Mesenchymal stem cell (in vitro differentiated cells and primary cell): ENCODE measurements at regions not wholly inside any gene's neighbourhood (a gene's known extent, or its start where the extent isn't known, plus 50 kb on each side); places are given as distances from the start of the nearest gene placed in this dataset.

Source experiments
- DNase-seq: peaks from one replicate; pipeline ENCODE4 v3.0.0-alpha.2; 2013
- H2AFZ ChIP-seq: one replicate; pipeline ENCODE4 v1.6.1; 2013; ENCODE audit warnings: low read depth, mild to moderate bottlenecking, control low read depth, inconsistent platforms, low read length, moderate library complexity
- H2AK5ac ChIP-seq: 2 replicates; pipeline ENCODE4 v1.6.1; 2013; ENCODE audit warnings: low read length, moderate library complexity, mild to moderate bottlenecking, inconsistent platforms; ENCODE audit not compliant: severe bottlenecking
- H2BK120ac ChIP-seq: one replicate; pipeline ENCODE4 v1.6.1; 2013; ENCODE audit warnings: low read depth, mild to moderate bottlenecking, inconsistent platforms, low read length, moderate library complexity
- H2BK12ac ChIP-seq, 2 experiments: one replicate each; pipeline ENCODE4 v1.6.1; 2013; ENCODE audit warnings: inconsistent platforms in 2 of 2, low read length in 2 of 2, mild to moderate bottlenecking in 2 of 2, moderate library complexity in 2 of 2, control low read depth in 1 of 2
- H2BK15ac ChIP-seq: one replicate; pipeline ENCODE4 v1.6.1; 2013; ENCODE audit warnings: mild to moderate bottlenecking, low read depth, inconsistent platforms; ENCODE audit not compliant: poor library complexity, severe bottlenecking
- H2BK5ac ChIP-seq: 2 replicates; pipeline ENCODE4 v1.6.1; 2013; ENCODE audit warnings: low read depth, mild to moderate bottlenecking, low read length, control low read depth, inconsistent platforms; ENCODE audit not compliant: poor library complexity, severe bottlenecking
- H3K14ac ChIP-seq, 2 experiments: one replicate each; pipeline ENCODE4 v1.6.1; 2013; ENCODE audit warnings: inconsistent platforms in 2 of 2, low read length in 2 of 2, control low read depth in 1 of 2, mild to moderate bottlenecking in 1 of 2, moderate library complexity in 1 of 2
- H3K18ac ChIP-seq, 2 experiments: one replicate each; pipeline ENCODE4 v1.6.1; 2013; ENCODE audit warnings: inconsistent platforms in 2 of 2, low read length in 2 of 2, control low read depth in 1 of 2, low read depth in 1 of 2, mild to moderate bottlenecking in 1 of 2
- H3K23ac ChIP-seq, 2 experiments: one replicate each; pipeline ENCODE4 v1.6.1; 2013; ENCODE audit warnings: inconsistent platforms in 2 of 2, low read length in 2 of 2, mild to moderate bottlenecking in 2 of 2, moderate library complexity in 2 of 2, control low read depth in 1 of 2
- H3K27ac ChIP-seq: 2 replicates; pipeline ENCODE4 v1.5.1; 2013; ENCODE audit warnings: mild to moderate bottlenecking, moderate library complexity, low read length, control low read depth, inconsistent platforms; ENCODE audit not compliant: poor library complexity, severe bottlenecking
- H3K27me3 ChIP-seq, 2 experiments: 2 replicates each; pipeline versions ENCODE4 v1.6.1 to v1.7.0; 2013; ENCODE audit warnings: low read length in 2 of 2, mild to moderate bottlenecking in 2 of 2, moderate library complexity in 2 of 2, control low read depth in 1 of 2, inconsistent platforms in 1 of 2; ENCODE audit not compliant: control insufficient read depth in 1 of 2, insufficient read depth in 1 of 2
- H3K36me3 ChIP-seq, 2 experiments: 2 replicates each; pipeline versions ENCODE4 v1.6.1 to v1.7.0; 2013; ENCODE audit warnings: low read length in 2 of 2, control low read depth in 1 of 2, inconsistent platforms in 1 of 2, low read depth in 1 of 2, mild to moderate bottlenecking in 1 of 2; ENCODE audit not compliant: insufficient read depth in 2 of 2, control insufficient read depth in 1 of 2
- H3K4ac ChIP-seq, 2 experiments: one replicate each; pipeline ENCODE4 v1.6.1; 2013; ENCODE audit warnings: inconsistent platforms in 2 of 2, low read length in 2 of 2, mild to moderate bottlenecking in 2 of 2, moderate library complexity in 2 of 2, control low read depth in 1 of 2, low read depth in 1 of 2
- H3K4me1 ChIP-seq: 2 replicates; pipeline ENCODE4 v1.6.1; 2013; ENCODE audit warnings: low read depth, low read length, control low read depth; ENCODE audit not compliant: control insufficient read depth, insufficient read depth
- H3K4me2 ChIP-seq: 2 replicates; pipeline ENCODE4 v1.6.1; 2013; ENCODE audit warnings: low read length, mild to moderate bottlenecking, inconsistent platforms; ENCODE audit not compliant: poor library complexity, severe bottlenecking
- H3K4me3 ChIP-seq, 2 experiments: 2 replicates each; pipeline versions ENCODE4 v1.5.1 to v1.7.0; 2013; ENCODE audit warnings: low read length in 2 of 2, mild to moderate bottlenecking in 2 of 2, control low read depth in 1 of 2, low read depth in 1 of 2; ENCODE audit not compliant: insufficient read depth in 1 of 2
- H3K79me1 ChIP-seq: replicated peaks from 2 replicates; pipeline ENCODE4 v1.6.1; 2013; ENCODE audit warnings: mild to moderate bottlenecking, control low read depth, low read length, inconsistent platforms; ENCODE audit not compliant: poor library complexity, severe bottlenecking
- H3K9ac ChIP-seq: 2 replicates; pipeline ENCODE4 v1.7.0; 2013; ENCODE audit warnings: mild to moderate bottlenecking, low read length, moderate library complexity
- H3K9me3 ChIP-seq: 2 replicates; pipeline ENCODE4 v1.7.0; 2013; ENCODE audit warnings: mild to moderate bottlenecking, low read length; ENCODE audit not compliant: control insufficient read depth
- H4K8ac ChIP-seq: one replicate; pipeline ENCODE4 v1.6.1; 2013; ENCODE audit warnings: inconsistent platforms, mild to moderate bottlenecking, low read length, moderate library complexity
- H4K91ac ChIP-seq: one replicate; pipeline ENCODE4 v1.6.1; 2013; ENCODE audit warnings: mild to moderate bottlenecking, low read length, inconsistent platforms
- WGBS: methylation state at CpG from one replicate; pipeline ENCODE4 v1.1.7; 2013; ENCODE audit warnings: mixed read lengths; 5-methylcytosine and 5-hydroxymethylcytosine counted together

DNA sequence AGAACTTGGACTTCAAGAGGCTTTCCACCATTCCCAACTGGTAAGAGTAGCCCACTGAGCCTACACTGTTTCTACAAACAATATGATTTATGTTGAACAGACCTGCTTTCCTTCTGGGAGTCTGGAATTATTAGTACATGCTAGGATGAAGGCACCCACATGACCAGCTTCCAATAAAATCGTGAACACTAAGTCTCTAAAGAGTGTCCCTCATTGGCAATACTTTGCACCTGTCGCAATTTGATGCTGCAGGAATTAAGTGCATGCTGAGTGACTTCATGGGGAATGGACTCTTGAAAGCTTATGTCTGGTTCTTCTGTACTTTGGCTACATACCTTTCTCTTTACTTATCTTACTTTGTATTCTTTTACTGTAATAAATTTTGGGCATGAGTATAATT, 305.2 kb upstream of the GHITM start:
- Histone ChIP-seq H3K4me2 (no peak overlapping the region), H3K23ac (no peak overlapping the region), H3K14ac (no peak overlapping the region), H2BK120ac (no peak overlapping the region), H3K27me3 (no peaks in the 10 kb centered on the region), H3K36me3 (no peaks in the 10 kb centered on the region), H2AK5ac (no peak overlapping the region), H2BK15ac (no peak overlapping the region), H2BK12ac (no peak overlapping the region), H3K18ac (no peak overlapping the region), H3K79me1 (no peaks in the 10 kb centered on the region), H4K91ac (no peak overlapping the region), H2BK5ac (no peak overlapping the region), H3K4me3 (no peak overlapping the region), H3K9ac (no peak overlapping the region), H3K9me3 (no peaks in the 10 kb centered on the region), H3K27ac (no peak overlapping the region), H2AFZ (no peak overlapping the region), H3K4ac (no peak overlapping the region), H3K4me1 (no peaks in the 10 kb centered on the region), H4K8ac (no peak overlapping the region)
- no peak for DNase-seq
- no CpG with 5 or more reads among the region's 2 CpGs for WGBS

DNA sequence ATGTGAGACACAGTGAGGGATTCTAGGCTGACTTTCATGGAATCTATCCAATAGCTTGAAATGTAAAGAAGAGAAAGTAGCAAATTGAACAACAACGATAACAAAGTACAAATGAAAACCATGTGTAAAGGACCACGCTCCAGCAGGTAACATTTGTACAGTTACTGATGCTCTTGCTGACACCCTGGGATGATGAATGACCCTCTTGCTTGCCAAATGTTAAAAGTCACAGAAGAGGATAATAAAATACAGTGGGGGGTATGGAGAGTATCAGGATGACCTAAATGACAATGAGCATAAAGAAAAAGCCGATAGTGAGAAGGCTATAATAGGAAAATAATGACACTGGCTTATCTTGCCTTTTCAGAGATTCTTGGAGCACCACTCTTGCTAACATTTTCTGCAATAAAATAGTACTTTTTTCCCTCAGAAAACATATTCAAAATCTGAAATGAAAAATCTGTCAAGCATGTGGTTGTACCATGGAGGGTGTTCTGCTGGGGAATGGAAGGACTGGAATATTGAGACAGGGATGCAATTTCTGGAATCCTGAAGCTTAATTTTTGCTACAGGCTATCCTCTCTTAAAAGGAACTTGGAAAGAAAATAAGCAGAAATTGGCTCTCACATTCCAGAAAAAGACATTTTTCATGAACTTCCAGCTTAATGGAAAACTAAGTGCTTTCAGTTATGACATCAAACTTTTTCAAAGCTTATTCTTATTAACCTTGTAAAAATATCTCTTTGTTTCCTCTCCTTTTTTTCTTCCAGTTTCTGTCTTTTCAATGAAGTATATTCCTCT, 303.2 kb upstream of the GHITM start:
- DNase-seq = no peak
- no peak overlapping the region for H4K91ac ChIP-seq
- no peak overlapping the region for H3K23ac ChIP-seq
- H3K79me1 ChIP-seq = no peaks in the 10 kb centered on the region
- H3K14ac ChIP-seq = no peak overlapping the region
- no peaks in the 10 kb centered on the region for H3K36me3 ChIP-seq
- H3K27ac ChIP-seq = no peak overlapping the region
- H2BK120ac ChIP-seq = no peak overlapping the region
- no peak overlapping the region for H2BK15ac ChIP-seq
- H3K4me2 ChIP-seq = no peak overlapping the region
- H3K4me1 ChIP-seq = no peaks in the 10 kb centered on the region
- no peak overlapping the region for H3K4ac ChIP-seq
- H3K27me3 ChIP-seq = no peaks in the 10 kb centered on the region
- no peak overlapping the region for H2AFZ ChIP-seq
- H3K9me3 ChIP-seq = peaks cover 7% of the 10 kb centered on the region
- H2BK5ac ChIP-seq = no peak overlapping the region
- H3K18ac ChIP-seq = peak overlapping the region in 1 of 2 experiments; percentile 21
- H2AK5ac ChIP-seq = no peak overlapping the region
- no peak overlapping the region for H2BK12ac ChIP-seq
- H4K8ac ChIP-seq = no peak overlapping the region
- H3K4me3 ChIP-seq = no peak overlapping the region
- WGBS = 95% methylated on average over 2 of the region's 3 CpGs
- H3K9ac ChIP-seq = no peak overlapping the region

DNA sequence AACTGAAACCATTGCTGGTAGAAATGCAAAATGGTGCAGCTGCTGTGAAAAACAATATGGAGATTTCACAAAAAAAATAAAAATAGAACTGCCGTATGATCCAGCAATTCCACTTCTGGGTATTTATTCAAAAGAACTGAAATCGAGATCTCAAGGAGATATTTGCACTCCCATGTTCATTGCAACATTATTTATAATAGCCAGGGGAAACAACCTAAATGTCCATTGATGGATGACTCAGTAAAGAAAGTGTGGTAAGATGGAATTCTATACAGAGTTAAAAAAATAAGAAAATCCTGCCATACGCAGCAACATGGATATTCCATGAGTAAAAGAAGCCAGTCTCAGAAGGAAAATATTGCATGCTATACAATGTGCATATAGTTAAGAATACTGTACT, 290.6 kb upstream of the GHITM start:
- no peak overlapping the region for H3K9ac ChIP-seq
- no peak overlapping the region for H2BK15ac ChIP-seq
- H3K23ac ChIP-seq = no peak overlapping the region
- no peaks in the 10 kb centered on the region for H3K79me1 ChIP-seq
- WGBS = 100% methylated on average over 1 of the region's 3 CpGs
- no peak overlapping the region for H3K4ac ChIP-seq
- H2BK120ac ChIP-seq = no peak overlapping the region
- H3K18ac ChIP-seq = no peak overlapping the region
- no peak overlapping the region for H3K4me2 ChIP-seq
- H3K4me3 ChIP-seq = no peak overlapping the region
- H4K91ac ChIP-seq = no peak overlapping the region
- H3K9me3 ChIP-seq = no peaks in the 10 kb centered on the region
- H3K14ac ChIP-seq = no peak overlapping the region
- H4K8ac ChIP-seq = no peak overlapping the region
- H2AK5ac ChIP-seq = no peak overlapping the region
- H2BK12ac ChIP-seq = no peak overlapping the region
- H3K4me1 ChIP-seq = no peaks in the 10 kb centered on the region
- no peak overlapping the region for H2AFZ ChIP-seq
- no peaks in the 10 kb centered on the region for H3K36me3 ChIP-seq
- peak; percentile 6 for DNase-seq
- no peak overlapping the region for H2BK5ac ChIP-seq
- no peaks in the 10 kb centered on the region for H3K27me3 ChIP-seq
- no peak overlapping the region for H3K27ac ChIP-seq

DNA sequence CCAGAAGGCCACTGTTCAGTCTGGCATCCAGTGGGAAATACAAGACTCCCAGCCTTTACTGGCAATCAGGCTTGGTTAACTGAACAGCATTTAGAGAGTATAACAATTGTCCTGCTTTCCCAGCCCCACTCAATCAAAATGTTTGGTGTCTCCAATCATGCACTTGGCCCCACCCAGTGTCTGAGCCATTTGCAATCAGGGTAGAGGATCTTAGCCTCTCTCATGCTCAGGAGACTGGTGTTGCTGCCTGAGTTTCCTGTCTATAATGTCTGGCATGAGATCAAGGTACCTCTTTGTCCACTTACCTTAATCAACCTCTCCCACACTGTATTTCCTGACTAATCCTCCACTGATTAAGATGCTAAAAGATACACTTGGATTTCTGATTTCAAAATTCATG, 290.2 kb upstream of the GHITM start:
- no peak for DNase-seq
- Histone ChIP-seq H2BK5ac (no peak overlapping the region), H2AFZ (no peak overlapping the region), H3K4ac (no peak overlapping the region), H3K79me1 (no peaks in the 10 kb centered on the region), H3K23ac (no peak overlapping the region), H2BK120ac (no peak overlapping the region), H4K91ac (no peak overlapping the region), H2AK5ac (no peak overlapping the region), H3K18ac (no peak overlapping the region), H3K9me3 (peaks cover 3% of the 10 kb centered on the region), H3K4me2 (no peak overlapping the region), H3K14ac (no peak overlapping the region), H3K4me3 (no peak overlapping the region), H2BK15ac (no peak overlapping the region), H3K27ac (no peak overlapping the region), H3K27me3 (no peaks in the 10 kb centered on the region), H2BK12ac (no peak overlapping the region), H3K9ac (no peak overlapping the region), H4K8ac (no peak overlapping the region), H3K4me1 (no peaks in the 10 kb centered on the region), H3K36me3 (no peaks in the 10 kb centered on the region)
